Mammary epithelial cell (primary cell): ENCODE measurements at regions not wholly inside any gene's neighbourhood (a gene's known extent, or its start where the extent isn't known, plus 50 kb on each side); places are given as distances from the start of the nearest gene placed in this dataset.

Experiments used
- EZH2 ChIP-seq: IDR thresholded peaks from 2 replicates; pipeline ENCODE4 v1.6.1; 2012; ENCODE audit warnings: low read length, inconsistent platforms, borderline replicate concordance
- TF ChIP-seq, protein P1 (sequence below), 2 donors: IDR thresholded peaks in 1 of 2; conservative IDR thresholded peaks in 1 of 2; 2 replicates each; pipeline ENCODE4 v1.5.1; 2011 to 2012; ENCODE audit warnings: inconsistent platforms in 2 of 2, low read length in 2 of 2, mild to moderate bottlenecking in 2 of 2, control low read depth in 1 of 2, low read depth in 1 of 2; ENCODE audit not compliant: insufficient read depth in 1 of 2; ENCODE audit errors: extremely low read depth in 1 of 2

DNA sequence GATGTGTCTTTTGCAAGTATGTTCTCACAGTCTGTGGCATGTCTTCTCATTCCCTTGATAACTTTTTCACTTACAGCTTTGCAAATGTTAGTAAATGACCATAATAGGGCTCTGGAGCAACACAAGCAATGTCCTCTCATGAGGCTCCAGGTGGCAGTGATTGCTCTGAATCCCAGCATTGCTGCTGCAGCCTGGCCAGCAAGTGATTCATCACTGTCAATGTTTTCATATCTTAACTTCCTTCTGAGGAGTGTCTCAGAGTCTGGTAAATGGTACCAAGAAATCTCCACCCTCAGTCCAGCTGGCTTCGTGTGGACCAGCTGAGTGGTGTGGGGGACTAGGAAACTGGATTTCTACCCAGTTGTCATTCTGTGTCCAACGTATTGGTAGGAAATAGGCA, 139.6 kb downstream of the MYLK4 start:
- TF ChIP-seq, protein P1, sequence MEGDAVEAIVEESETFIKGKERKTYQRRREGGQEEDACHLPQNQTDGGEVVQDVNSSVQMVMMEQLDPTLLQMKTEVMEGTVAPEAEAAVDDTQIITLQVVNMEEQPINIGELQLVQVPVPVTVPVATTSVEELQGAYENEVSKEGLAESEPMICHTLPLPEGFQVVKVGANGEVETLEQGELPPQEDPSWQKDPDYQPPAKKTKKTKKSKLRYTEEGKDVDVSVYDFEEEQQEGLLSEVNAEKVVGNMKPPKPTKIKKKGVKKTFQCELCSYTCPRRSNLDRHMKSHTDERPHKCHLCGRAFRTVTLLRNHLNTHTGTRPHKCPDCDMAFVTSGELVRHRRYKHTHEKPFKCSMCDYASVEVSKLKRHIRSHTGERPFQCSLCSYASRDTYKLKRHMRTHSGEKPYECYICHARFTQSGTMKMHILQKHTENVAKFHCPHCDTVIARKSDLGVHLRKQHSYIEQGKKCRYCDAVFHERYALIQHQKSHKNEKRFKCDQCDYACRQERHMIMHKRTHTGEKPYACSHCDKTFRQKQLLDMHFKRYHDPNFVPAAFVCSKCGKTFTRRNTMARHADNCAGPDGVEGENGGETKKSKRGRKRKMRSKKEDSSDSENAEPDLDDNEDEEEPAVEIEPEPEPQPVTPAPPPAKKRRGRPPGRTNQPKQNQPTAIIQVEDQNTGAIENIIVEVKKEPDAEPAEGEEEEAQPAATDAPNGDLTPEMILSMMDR (conservative IDR thresholded peaks at IDR 0.05 in 1 of 2, IDR thresholded peaks at IDR 0.05 in 1 of 2; ENCODE audit: extremely low read depth in 1 of 2, insufficient read depth in 1 of 2, low read depth in 1 of 2, low read length in 2 of 2): peak in 1 of 2 donors; percentile 13
- no peak for TF ChIP-seq EZH2
